ENCODE measurements at regions not wholly inside any gene's neighbourhood (a gene's known extent, or its start where the extent isn't known, plus 50 kb on each side); places are given as distances from the start of the nearest gene placed in this dataset.

DNA sequence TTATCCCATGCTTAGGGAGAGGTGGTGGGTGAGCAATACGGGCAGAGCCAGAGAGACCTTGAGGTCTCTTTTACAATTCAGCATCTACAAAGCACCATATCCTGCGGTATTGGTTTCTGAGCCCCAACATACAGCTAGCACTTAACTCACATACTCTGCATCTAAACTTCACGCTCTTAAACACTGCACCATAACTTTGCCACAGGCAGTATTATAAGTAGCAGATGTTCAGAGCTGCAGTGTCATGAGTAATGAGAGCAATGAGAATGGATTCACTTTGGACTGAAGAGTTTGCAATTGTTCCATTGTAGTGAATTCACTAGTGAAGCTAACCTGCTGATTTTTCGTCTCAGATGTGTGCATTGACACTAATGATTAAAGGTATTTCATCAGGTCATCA is 93.8 kb downstream of the HS3ST1 start:
- H3K4me1 ChIP-seq (ENCODE audit: insufficient read depth, low read length, poor library complexity, severe bottlenecking) = no peaks in the 10 kb centered on the region
- no peak for DNase-seq (ENCODE audit: low spot score)
- ChIA-PET CTCF (ENCODE audit: unreplicated experiment) (no interaction called here), POLR2A (no interaction called here)
- no peak overlapping the region for H3K27ac ChIP-seq (ENCODE audit: low read depth, low read length, poor library complexity, severe bottlenecking)
- no TSS peak for BruUV-seq (replicated peaks)
- no peak overlapping the region for H3K4me3 ChIP-seq (ENCODE audit: low read depth, low read length, poor library complexity, severe bottlenecking)
- no peak for TF ChIP-seq EZH2phosphoT487 (IDR thresholded peaks at IDR 0.05; ENCODE audit: borderline replicate concordance, low read depth, low read length)
- TF ChIP-seq, protein P1, sequence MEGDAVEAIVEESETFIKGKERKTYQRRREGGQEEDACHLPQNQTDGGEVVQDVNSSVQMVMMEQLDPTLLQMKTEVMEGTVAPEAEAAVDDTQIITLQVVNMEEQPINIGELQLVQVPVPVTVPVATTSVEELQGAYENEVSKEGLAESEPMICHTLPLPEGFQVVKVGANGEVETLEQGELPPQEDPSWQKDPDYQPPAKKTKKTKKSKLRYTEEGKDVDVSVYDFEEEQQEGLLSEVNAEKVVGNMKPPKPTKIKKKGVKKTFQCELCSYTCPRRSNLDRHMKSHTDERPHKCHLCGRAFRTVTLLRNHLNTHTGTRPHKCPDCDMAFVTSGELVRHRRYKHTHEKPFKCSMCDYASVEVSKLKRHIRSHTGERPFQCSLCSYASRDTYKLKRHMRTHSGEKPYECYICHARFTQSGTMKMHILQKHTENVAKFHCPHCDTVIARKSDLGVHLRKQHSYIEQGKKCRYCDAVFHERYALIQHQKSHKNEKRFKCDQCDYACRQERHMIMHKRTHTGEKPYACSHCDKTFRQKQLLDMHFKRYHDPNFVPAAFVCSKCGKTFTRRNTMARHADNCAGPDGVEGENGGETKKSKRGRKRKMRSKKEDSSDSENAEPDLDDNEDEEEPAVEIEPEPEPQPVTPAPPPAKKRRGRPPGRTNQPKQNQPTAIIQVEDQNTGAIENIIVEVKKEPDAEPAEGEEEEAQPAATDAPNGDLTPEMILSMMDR (conservative IDR thresholded peaks at IDR 0.05; ENCODE audit: low read length) = no peak
- H4K20me1 ChIP-seq (ENCODE audit: insufficient read depth, low read length) = no peaks in the 10 kb centered on the region
- intact Hi-C loops (cut with micrococcal nuclease; ENCODE audit: unreplicated experiment) = no loop called here
- no peaks in the 10 kb centered on the region for H3K9me2 ChIP-seq (ENCODE audit: insufficient read depth, low read length)
- H3K79me2 ChIP-seq (ENCODE audit: insufficient read depth, low read depth, low read length) = no peaks in the 10 kb centered on the region
- no peak overlapping the region for H2AFZ ChIP-seq (ENCODE audit: low read length)
- no peak overlapping the region for H3K4me2 ChIP-seq (ENCODE audit: low read length)
- no peaks in the 10 kb centered on the region for H3K9me3 ChIP-seq (ENCODE audit: low read length)
- H3K36me3 ChIP-seq (ENCODE audit: insufficient read depth, low read length) = no peaks in the 10 kb centered on the region

DNA sequence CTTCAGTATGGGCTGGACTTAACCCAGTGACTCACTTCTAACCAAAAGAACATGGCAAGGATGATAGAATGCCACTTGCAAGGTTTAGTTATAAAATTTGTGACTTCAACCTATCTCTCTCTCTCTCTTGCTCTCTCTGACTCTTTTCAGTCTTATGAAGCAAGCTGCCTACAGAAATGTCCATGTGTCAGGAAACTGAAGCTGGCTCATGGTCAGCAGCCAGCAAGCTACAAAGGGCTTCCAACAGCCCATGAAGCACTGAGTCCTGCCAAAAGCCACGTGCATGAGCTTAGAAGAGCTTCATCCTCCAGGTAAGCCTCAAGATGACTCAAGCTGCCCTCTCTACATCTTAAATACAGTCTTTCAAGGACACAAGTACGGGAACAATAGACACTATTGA is 100.3 kb downstream of the HS3ST1 start:
- DNase-seq (ENCODE audit: low spot score) = no peak
- H3K4me3 ChIP-seq (ENCODE audit: low read depth, low read length, poor library complexity, severe bottlenecking) = no peak overlapping the region
- no peaks in the 10 kb centered on the region for H3K36me3 ChIP-seq (ENCODE audit: insufficient read depth, low read length)
- BruUV-seq (replicated peaks) = no TSS peak
- H3K79me2 ChIP-seq (ENCODE audit: insufficient read depth, low read depth, low read length) = no peaks in the 10 kb centered on the region
- H2AFZ ChIP-seq (ENCODE audit: low read length) = no peak overlapping the region
- H3K4me2 ChIP-seq (ENCODE audit: low read length) = no peak overlapping the region
- intact Hi-C loops (cut with micrococcal nuclease; ENCODE audit: unreplicated experiment) = no loop called here
- H4K20me1 ChIP-seq (ENCODE audit: insufficient read depth, low read length) = no peaks in the 10 kb centered on the region
- no peaks in the 10 kb centered on the region for H3K9me2 ChIP-seq (ENCODE audit: insufficient read depth, low read length)
- POLR2A ChIA-PET = no interaction called here
- no peaks in the 10 kb centered on the region for H3K4me1 ChIP-seq (ENCODE audit: insufficient read depth, low read length, poor library complexity, severe bottlenecking)
- H3K27ac ChIP-seq (ENCODE audit: low read depth, low read length, poor library complexity, severe bottlenecking) = no peak overlapping the region
- H3K9me3 ChIP-seq (ENCODE audit: low read length) = no peaks in the 10 kb centered on the region
- TF ChIP-seq EZH2phosphoT487 (IDR thresholded peaks at IDR 0.05; ENCODE audit: borderline replicate concordance, low read depth, low read length) = no peak
- TF ChIP-seq, protein P1 (conservative IDR thresholded peaks at IDR 0.05; ENCODE audit: low read length) = no peak
- CTCF ChIA-PET (ENCODE audit: unreplicated experiment) = no interaction called here

DNA sequence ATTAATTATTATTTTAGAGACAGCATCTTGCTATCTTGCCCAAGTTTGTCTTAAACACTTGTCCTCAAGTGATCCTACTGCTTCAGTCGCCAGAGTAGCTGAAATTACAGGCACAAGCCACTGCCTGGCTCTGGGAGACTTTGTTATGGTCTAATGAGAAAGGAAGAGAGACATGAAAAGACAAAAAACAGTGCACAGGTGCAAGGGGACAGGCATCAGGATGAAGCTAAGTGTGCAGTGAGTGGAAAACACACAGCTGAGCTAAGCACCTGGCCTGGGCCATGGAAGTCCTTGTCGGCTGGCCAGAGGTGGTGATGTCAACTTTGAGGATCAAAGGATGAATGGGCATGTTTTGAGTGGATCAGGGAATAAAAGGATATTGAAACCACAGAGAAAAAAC is 102.7 kb downstream of the HS3ST1 start:
- intact Hi-C loops (cut with micrococcal nuclease; ENCODE audit: unreplicated experiment) = no loop called here
- Histone ChIP-seq H3K4me3 (ENCODE audit: low read depth, low read length, poor library complexity, severe bottlenecking) (no peak overlapping the region), H2AFZ (ENCODE audit: low read length) (no peak overlapping the region), H3K4me2 (ENCODE audit: low read length) (no peak overlapping the region), H3K9me3 (ENCODE audit: low read length) (no peaks in the 10 kb centered on the region), H3K36me3 (ENCODE audit: insufficient read depth, low read length) (no peaks in the 10 kb centered on the region), H3K9me2 (ENCODE audit: insufficient read depth, low read length) (no peaks in the 10 kb centered on the region), H3K27ac (ENCODE audit: low read depth, low read length, poor library complexity, severe bottlenecking) (no peak overlapping the region), H3K79me2 (ENCODE audit: insufficient read depth, low read depth, low read length) (no peaks in the 10 kb centered on the region), H4K20me1 (ENCODE audit: insufficient read depth, low read length) (no peaks in the 10 kb centered on the region), H3K4me1 (ENCODE audit: insufficient read depth, low read length, poor library complexity, severe bottlenecking) (no peaks in the 10 kb centered on the region)
- BruUV-seq (replicated peaks) = no TSS peak
- no peak for TF ChIP-seq EZH2phosphoT487 (IDR thresholded peaks at IDR 0.05; ENCODE audit: borderline replicate concordance, low read depth, low read length)
- TF ChIP-seq, protein P1 (conservative IDR thresholded peaks at IDR 0.05; ENCODE audit: low read length) = no peak
- CTCF ChIA-PET (ENCODE audit: unreplicated experiment) = no interaction called here
- POLR2A ChIA-PET = interaction anchor here (1.6 kb wide), 1 partner anchor 12 kb away, joined by 3 read pairs; no protein-coding TSS in a partner anchor
- DNase-seq (ENCODE audit: low spot score) = no peak
